ENCODE measurements at regions not wholly inside any gene's neighbourhood (a gene's known extent, or its start where the extent isn't known, plus 50 kb on each side); places are given as distances from the start of the nearest gene placed in this dataset.

DNA sequence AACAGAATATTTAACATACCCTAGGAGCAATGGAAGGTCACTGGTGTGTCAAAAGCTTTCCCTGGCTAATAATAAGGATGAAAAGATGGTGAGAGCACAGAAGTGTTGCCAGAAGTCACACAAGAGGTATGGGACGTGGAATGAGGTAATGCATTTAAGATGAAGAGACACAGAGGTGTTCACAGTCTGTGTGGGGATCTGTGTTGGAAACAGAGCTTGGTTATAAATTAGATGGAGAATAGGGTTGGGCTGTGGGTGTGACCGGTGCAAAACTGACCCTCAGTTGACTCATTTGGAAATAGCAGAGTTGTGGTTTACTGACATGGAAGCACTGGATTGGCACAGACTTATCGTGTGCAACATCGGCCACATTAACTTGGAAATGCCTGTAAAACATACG lies 372.5 kb downstream of the SATB2 start:
- TF ChIP-seq, protein P1, sequence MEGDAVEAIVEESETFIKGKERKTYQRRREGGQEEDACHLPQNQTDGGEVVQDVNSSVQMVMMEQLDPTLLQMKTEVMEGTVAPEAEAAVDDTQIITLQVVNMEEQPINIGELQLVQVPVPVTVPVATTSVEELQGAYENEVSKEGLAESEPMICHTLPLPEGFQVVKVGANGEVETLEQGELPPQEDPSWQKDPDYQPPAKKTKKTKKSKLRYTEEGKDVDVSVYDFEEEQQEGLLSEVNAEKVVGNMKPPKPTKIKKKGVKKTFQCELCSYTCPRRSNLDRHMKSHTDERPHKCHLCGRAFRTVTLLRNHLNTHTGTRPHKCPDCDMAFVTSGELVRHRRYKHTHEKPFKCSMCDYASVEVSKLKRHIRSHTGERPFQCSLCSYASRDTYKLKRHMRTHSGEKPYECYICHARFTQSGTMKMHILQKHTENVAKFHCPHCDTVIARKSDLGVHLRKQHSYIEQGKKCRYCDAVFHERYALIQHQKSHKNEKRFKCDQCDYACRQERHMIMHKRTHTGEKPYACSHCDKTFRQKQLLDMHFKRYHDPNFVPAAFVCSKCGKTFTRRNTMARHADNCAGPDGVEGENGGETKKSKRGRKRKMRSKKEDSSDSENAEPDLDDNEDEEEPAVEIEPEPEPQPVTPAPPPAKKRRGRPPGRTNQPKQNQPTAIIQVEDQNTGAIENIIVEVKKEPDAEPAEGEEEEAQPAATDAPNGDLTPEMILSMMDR (IDR thresholded peaks at IDR 0.05; ENCODE audit: poor library complexity): no peak
- no peak for TF ChIP-seq EZH2phosphoT487 (IDR thresholded peaks at IDR 0.05; ENCODE audit: low read depth, severe bottlenecking, unreplicated experiment)

All from hepatocyte (in vitro differentiated cells).